Activated T-helper 17 cell treated with anti-CD3 and anti-CD28 coated beads, Interleukin-2, amount 50 U/mL, for 72 hours (primary cell): ENCODE measurements at regions not wholly inside any gene's neighbourhood (a gene's known extent, or its start where the extent isn't known, plus 50 kb on each side); places are given as distances from the start of the nearest gene placed in this dataset.
"Not testable (repeated sequence)": the region's sequence is repeated elsewhere in the genome, so short reads cannot be mapped to it uniquely, and the experiment has no call there.

ENCODE experiments used
- ATAC-seq: fragments of 150-1000 bp; cut with Tn5 transposase; replicated peaks from 2 replicates; pipeline ENCODE4 v1.10.0; 2021; ENCODE audit warnings: mild to moderate bottlenecking, moderate library complexity
- H3K27ac Mint-ChIP-seq: one replicate; pipeline ENCODE4 v1.8.0; 2022; ENCODE audit warnings: mixed read lengths
- H3K27me3 Mint-ChIP-seq: one replicate; pipeline ENCODE4 v1.8.0; 2022; ENCODE audit warnings: mixed read lengths
- H3K36me3 Mint-ChIP-seq: one replicate; pipeline ENCODE4 v1.8.0; 2022; ENCODE audit warnings: low read depth, mild to moderate bottlenecking, mixed read lengths
- H3K4me1 Mint-ChIP-seq: one replicate; pipeline ENCODE4 v1.8.0; 2022; ENCODE audit warnings: mixed read lengths
- H3K4me3 Mint-ChIP-seq: one replicate; pipeline ENCODE4 v1.8.0; 2022; ENCODE audit warnings: mild to moderate bottlenecking, mixed read lengths
- H3K9me3 Mint-ChIP-seq: one replicate; pipeline ENCODE4 v1.8.0; 2022; ENCODE audit warnings: mixed read lengths

- H3K4me3 Mint-ChIP-seq, result no peak overlapping the region
- peaks cover 13% of the 10 kb centered on the region for H3K9me3 Mint-ChIP-seq
- no peak for ATAC-seq
- H3K27ac Mint-ChIP-seq, result no peak overlapping the region
- no peaks in the 10 kb centered on the region for H3K27me3 Mint-ChIP-seq
- no peaks in the 10 kb centered on the region for H3K36me3 Mint-ChIP-seq
- no peaks in the 10 kb centered on the region for H3K4me1 Mint-ChIP-seq
Measured at GRCh38 chr2:4098137-4098536, 394.8 kb downstream of the DCDC2C start.

- Mint-ChIP-seq H3K4me1 (no peaks in the 10 kb centered on the region), H3K36me3 (no peaks in the 10 kb centered on the region), H3K27ac (no peak overlapping the region), H3K4me3 (no peak overlapping the region), H3K27me3 (no peaks in the 10 kb centered on the region), H3K9me3 (peaks cover 4% of the 10 kb centered on the region)
- ATAC-seq, result no peak
Measured at GRCh38 chr2:4101936-4102335, 398.6 kb downstream of the DCDC2C start.

- H3K36me3 Mint-ChIP-seq, result no peaks in the 10 kb centered on the region
- H3K27ac Mint-ChIP-seq, result no peak overlapping the region
- H3K27me3 Mint-ChIP-seq, result no peaks in the 10 kb centered on the region
- H3K4me1 Mint-ChIP-seq, result no peaks in the 10 kb centered on the region
- H3K9me3 Mint-ChIP-seq, result no peaks in the 10 kb centered on the region
- no peak overlapping the region for H3K4me3 Mint-ChIP-seq
- ATAC-seq, result no peak
Measured at GRCh38 chr2:4107179-4107578, 403.8 kb downstream of the DCDC2C start.

GRCh38 chr2:4110273-4110672 lies 406.9 kb downstream of the DCDC2C start:
- H3K4me3 Mint-ChIP-seq, result no peak overlapping the region
- H3K27me3 Mint-ChIP-seq, result no peaks in the 10 kb centered on the region
- peaks cover 8% of the 10 kb centered on the region for H3K9me3 Mint-ChIP-seq
- H3K4me1 Mint-ChIP-seq, result no peaks in the 10 kb centered on the region
- H3K27ac Mint-ChIP-seq, result no peak overlapping the region
- ATAC-seq, result no peak
- no peaks in the 10 kb centered on the region for H3K36me3 Mint-ChIP-seq

- not testable (repeated sequence) for H3K36me3 Mint-ChIP-seq, H3K27ac Mint-ChIP-seq, ATAC-seq, H3K4me3 Mint-ChIP-seq, H3K4me1 Mint-ChIP-seq, H3K27me3 Mint-ChIP-seq
- H3K9me3 Mint-ChIP-seq, result peaks cover 24% of the 10 kb centered on the region
Measured at GRCh38 chr2:4115435-4115834, 412.1 kb downstream of the DCDC2C start.

GRCh38 chr2:4122726-4123125 lies 419.4 kb downstream of the DCDC2C start:
- Mint-ChIP-seq H3K36me3 (no peaks in the 10 kb centered on the region), H3K9me3 (peaks cover 29% of the 10 kb centered on the region), H3K4me1 (no peaks in the 10 kb centered on the region), H3K4me3 (no peak overlapping the region), H3K27ac (no peak overlapping the region), H3K27me3 (no peaks in the 10 kb centered on the region)
- ATAC-seq, result no peak

- Mint-ChIP-seq H3K27me3 (no peaks in the 10 kb centered on the region), H3K4me3 (no peak overlapping the region), H3K9me3 (peaks cover 20% of the 10 kb centered on the region), H3K36me3 (no peaks in the 10 kb centered on the region), H3K4me1 (no peaks in the 10 kb centered on the region), H3K27ac (no peak overlapping the region)
- ATAC-seq, result no peak
Measured at GRCh38 chr2:4130651-4131050, 427.3 kb downstream of the DCDC2C start.

GRCh38 chr2:4134551-4135550 lies 431.5 kb downstream of the DCDC2C start:
- H3K27ac Mint-ChIP-seq, result no peak overlapping the region
- H3K36me3 Mint-ChIP-seq, result no peaks in the 10 kb centered on the region
- H3K9me3 Mint-ChIP-seq, result peaks cover 26% of the 10 kb centered on the region
- no peak for ATAC-seq
- H3K4me3 Mint-ChIP-seq, result no peak overlapping the region
- H3K4me1 Mint-ChIP-seq, result no peaks in the 10 kb centered on the region
- no peaks in the 10 kb centered on the region for H3K27me3 Mint-ChIP-seq

- H3K4me3 Mint-ChIP-seq, result no peak overlapping the region
- H3K9me3 Mint-ChIP-seq, result peaks cover 24% of the 10 kb centered on the region
- no peak overlapping the region for H3K27ac Mint-ChIP-seq
- H3K27me3 Mint-ChIP-seq, result no peaks in the 10 kb centered on the region
- no peaks in the 10 kb centered on the region for H3K4me1 Mint-ChIP-seq
- no peak for ATAC-seq
- no peaks in the 10 kb centered on the region for H3K36me3 Mint-ChIP-seq
Measured at GRCh38 chr2:4135765-4136164, 432.4 kb downstream of the DCDC2C start.

- Mint-ChIP-seq H3K9me3 (peaks cover 17% of the 10 kb centered on the region), H3K4me3 (no peak overlapping the region), H3K4me1 (no peaks in the 10 kb centered on the region), H3K27me3 (no peaks in the 10 kb centered on the region), H3K27ac (no peak overlapping the region), H3K36me3 (no peaks in the 10 kb centered on the region)
- ATAC-seq, result no peak
Measured at GRCh38 chr2:4139316-4139715, 435.9 kb downstream of the DCDC2C start.

GRCh38 chr2:4139731-4140130 lies 436.4 kb downstream of the DCDC2C start:
- Mint-ChIP-seq H3K27me3 (no peaks in the 10 kb centered on the region), H3K9me3 (peaks cover 20% of the 10 kb centered on the region), H3K27ac (no peak overlapping the region), H3K4me1 (no peaks in the 10 kb centered on the region), H3K36me3 (no peaks in the 10 kb centered on the region), H3K4me3 (no peak overlapping the region)
- no peak for ATAC-seq

- Mint-ChIP-seq H3K27me3 (no peaks in the 10 kb centered on the region), H3K4me1 (no peaks in the 10 kb centered on the region), H3K4me3 (no peak overlapping the region), H3K36me3 (no peaks in the 10 kb centered on the region), H3K27ac (no peak overlapping the region), H3K9me3 (peaks cover 21% of the 10 kb centered on the region)
- no peak for ATAC-seq
Measured at GRCh38 chr2:4140281-4140970, 437.1 kb downstream of the DCDC2C start.

GRCh38 chr2:4144731-4145130 lies 441.4 kb downstream of the DCDC2C start:
- Mint-ChIP-seq H3K9me3 (peaks cover 10% of the 10 kb centered on the region), H3K36me3 (no peaks in the 10 kb centered on the region), H3K4me1 (no peaks in the 10 kb centered on the region), H3K27me3 (no peaks in the 10 kb centered on the region), H3K27ac (no peak overlapping the region), H3K4me3 (no peak overlapping the region)
- ATAC-seq, result no peak

GRCh38 chr2:4151521-4151920 lies 448.1 kb downstream of the DCDC2C start:
- H3K36me3 Mint-ChIP-seq, result no peaks in the 10 kb centered on the region
- H3K4me1 Mint-ChIP-seq, result no peaks in the 10 kb centered on the region
- no peak overlapping the region for H3K4me3 Mint-ChIP-seq
- H3K27me3 Mint-ChIP-seq, result no peaks in the 10 kb centered on the region
- ATAC-seq, result no peak
- no peak overlapping the region for H3K27ac Mint-ChIP-seq
- peaks cover 5% of the 10 kb centered on the region for H3K9me3 Mint-ChIP-seq

GRCh38 chr2:4152051-4152450 lies 448.7 kb downstream of the DCDC2C start:
- no peaks in the 10 kb centered on the region for H3K36me3 Mint-ChIP-seq
- H3K4me3 Mint-ChIP-seq, result no peak overlapping the region
- H3K27me3 Mint-ChIP-seq, result no peaks in the 10 kb centered on the region
- ATAC-seq, result no peak
- peaks cover 5% of the 10 kb centered on the region for H3K9me3 Mint-ChIP-seq
- no peak overlapping the region for H3K27ac Mint-ChIP-seq
- no peaks in the 10 kb centered on the region for H3K4me1 Mint-ChIP-seq
